ENCODE measurements at regions not wholly inside any gene's neighbourhood (a gene's known extent, or its start where the extent isn't known, plus 50 kb on each side); places are given as distances from the start of the nearest gene placed in this dataset.

DNA sequence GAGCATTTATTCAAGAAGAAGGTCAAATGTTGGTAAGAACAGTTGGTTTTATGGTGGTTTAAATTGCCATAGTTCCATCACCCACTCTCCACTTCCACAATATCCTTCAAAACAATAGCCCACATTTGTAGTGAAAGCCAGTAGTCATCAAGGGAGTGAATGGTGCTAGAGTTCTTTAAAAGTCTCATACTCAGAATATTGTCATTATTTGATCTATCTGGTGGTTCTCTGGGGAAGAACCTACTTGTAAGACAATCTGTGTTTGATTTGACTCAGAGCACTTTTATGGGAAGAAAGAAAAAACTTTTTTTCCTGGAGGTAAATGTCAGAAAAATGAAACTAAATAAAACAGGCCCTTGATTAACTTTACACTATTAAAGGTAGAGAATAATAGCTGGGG is 893.8 kb downstream of the QKI start:
- no peak for TF ChIP-seq RAD21 (conservative IDR thresholded peaks at IDR 0.05)
- no peak for TF ChIP-seq EZH2 (IDR thresholded peaks at IDR 0.05; ENCODE audit: borderline replicate concordance, insufficient read depth, low read length, poor library complexity, severe bottlenecking)
- TF ChIP-seq, protein P1, sequence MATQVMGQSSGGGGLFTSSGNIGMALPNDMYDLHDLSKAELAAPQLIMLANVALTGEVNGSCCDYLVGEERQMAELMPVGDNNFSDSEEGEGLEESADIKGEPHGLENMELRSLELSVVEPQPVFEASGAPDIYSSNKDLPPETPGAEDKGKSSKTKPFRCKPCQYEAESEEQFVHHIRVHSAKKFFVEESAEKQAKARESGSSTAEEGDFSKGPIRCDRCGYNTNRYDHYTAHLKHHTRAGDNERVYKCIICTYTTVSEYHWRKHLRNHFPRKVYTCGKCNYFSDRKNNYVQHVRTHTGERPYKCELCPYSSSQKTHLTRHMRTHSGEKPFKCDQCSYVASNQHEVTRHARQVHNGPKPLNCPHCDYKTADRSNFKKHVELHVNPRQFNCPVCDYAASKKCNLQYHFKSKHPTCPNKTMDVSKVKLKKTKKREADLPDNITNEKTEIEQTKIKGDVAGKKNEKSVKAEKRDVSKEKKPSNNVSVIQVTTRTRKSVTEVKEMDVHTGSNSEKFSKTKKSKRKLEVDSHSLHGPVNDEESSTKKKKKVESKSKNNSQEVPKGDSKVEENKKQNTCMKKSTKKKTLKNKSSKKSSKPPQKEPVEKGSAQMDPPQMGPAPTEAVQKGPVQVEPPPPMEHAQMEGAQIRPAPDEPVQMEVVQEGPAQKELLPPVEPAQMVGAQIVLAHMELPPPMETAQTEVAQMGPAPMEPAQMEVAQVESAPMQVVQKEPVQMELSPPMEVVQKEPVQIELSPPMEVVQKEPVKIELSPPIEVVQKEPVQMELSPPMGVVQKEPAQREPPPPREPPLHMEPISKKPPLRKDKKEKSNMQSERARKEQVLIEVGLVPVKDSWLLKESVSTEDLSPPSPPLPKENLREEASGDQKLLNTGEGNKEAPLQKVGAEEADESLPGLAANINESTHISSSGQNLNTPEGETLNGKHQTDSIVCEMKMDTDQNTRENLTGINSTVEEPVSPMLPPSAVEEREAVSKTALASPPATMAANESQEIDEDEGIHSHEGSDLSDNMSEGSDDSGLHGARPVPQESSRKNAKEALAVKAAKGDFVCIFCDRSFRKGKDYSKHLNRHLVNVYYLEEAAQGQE (IDR thresholded peaks at IDR 0.05; ENCODE audit: borderline replicate concordance) = no peak
- no peak for TF ChIP-seq EP300 (conservative IDR thresholded peaks at IDR 0.05; ENCODE audit: poor library complexity, severe bottlenecking)
- TF ChIP-seq, protein P2, sequence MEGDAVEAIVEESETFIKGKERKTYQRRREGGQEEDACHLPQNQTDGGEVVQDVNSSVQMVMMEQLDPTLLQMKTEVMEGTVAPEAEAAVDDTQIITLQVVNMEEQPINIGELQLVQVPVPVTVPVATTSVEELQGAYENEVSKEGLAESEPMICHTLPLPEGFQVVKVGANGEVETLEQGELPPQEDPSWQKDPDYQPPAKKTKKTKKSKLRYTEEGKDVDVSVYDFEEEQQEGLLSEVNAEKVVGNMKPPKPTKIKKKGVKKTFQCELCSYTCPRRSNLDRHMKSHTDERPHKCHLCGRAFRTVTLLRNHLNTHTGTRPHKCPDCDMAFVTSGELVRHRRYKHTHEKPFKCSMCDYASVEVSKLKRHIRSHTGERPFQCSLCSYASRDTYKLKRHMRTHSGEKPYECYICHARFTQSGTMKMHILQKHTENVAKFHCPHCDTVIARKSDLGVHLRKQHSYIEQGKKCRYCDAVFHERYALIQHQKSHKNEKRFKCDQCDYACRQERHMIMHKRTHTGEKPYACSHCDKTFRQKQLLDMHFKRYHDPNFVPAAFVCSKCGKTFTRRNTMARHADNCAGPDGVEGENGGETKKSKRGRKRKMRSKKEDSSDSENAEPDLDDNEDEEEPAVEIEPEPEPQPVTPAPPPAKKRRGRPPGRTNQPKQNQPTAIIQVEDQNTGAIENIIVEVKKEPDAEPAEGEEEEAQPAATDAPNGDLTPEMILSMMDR (IDR thresholded peaks at IDR 0.05; ENCODE audit: poor library complexity, severe bottlenecking) = no peak
- TF ChIP-seq POLR2AphosphoS5 (IDR thresholded peaks at IDR 0.05) = no peak
- no peak for TF ChIP-seq SMC3 (conservative IDR thresholded peaks at IDR 0.05; ENCODE audit: poor library complexity)
- no peak for TF ChIP-seq TAF1 (IDR thresholded peaks at IDR 0.05; ENCODE audit: low read depth)
- TF ChIP-seq MXI1 (conservative IDR thresholded peaks at IDR 0.05; ENCODE audit: poor library complexity, severe bottlenecking) = no peak
- Histone ChIP-seq H3K9me2 (ENCODE audit: insufficient read depth, low read length) (no peaks in the 10 kb centered on the region), H3K4me2 (ENCODE audit: low read length) (no peak overlapping the region), H3K4me3 (ENCODE audit: low read length) (no peak overlapping the region), H3K9me3 (ENCODE audit: low read length) (no peaks in the 10 kb centered on the region), H4K20me1 (ENCODE audit: insufficient read depth) (no peaks in the 10 kb centered on the region), H3K27ac (ENCODE audit: low read length) (no peak overlapping the region), H3K9ac (ENCODE audit: low read length) (no peak overlapping the region), H3F3A (ENCODE audit: insufficient read depth, low read length, poor library complexity, severe bottlenecking) (no peaks in the 10 kb centered on the region), H2AFZ (ENCODE audit: low read depth, low read length) (no peak overlapping the region), H3K27me3 (ENCODE audit: insufficient read depth, low read depth, low read length) (no peaks in the 10 kb centered on the region), H3K79me2 (replicated peaks; ENCODE audit: insufficient read depth, low read length) (no peaks in the 10 kb centered on the region), H3K36me3 (ENCODE audit: insufficient read depth, low read length) (no peaks in the 10 kb centered on the region)

DNA sequence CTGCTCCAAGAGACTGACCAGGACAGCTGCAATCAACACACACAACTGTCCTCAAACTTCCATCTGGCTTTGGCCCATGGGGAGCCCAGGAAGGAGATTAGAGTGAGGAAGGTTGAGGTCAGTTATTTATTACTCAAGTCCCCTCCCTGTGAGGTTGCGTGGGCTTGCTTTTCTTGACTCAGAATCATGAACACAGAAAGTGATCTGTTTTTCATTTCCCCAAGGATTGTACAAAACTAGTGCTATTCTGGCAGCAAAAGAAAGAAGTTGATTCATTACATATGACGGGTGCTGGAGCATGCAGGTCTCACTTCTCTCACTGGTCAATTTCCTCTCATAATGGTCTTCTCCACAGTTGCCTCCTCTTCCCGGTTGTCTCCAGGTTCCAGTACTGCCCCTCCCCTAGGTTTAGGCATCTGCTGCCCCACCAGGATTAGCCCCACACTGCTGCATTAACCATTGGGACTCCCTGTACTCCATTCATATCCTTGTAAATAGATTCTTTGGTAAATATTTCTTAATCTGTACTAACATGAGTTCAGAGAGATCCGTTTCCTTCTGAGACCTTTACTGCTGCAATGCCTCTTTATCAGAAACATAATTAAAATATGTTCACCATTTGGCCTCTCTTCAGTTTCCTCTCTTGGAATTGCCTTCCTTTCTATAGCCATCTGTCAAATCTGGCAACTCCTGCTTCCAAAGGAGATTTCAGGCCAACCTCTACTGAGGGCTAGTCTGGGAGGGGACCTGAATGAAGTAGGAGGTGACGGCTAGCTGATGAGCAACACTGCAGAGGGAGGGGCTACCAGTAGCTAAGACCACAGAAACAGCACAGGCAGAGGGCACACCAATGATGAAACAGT is 888.8 kb downstream of the QKI start:
- Histone ChIP-seq H3K27ac (ENCODE audit: low read length) (no peak overlapping the region), H3K79me2 (replicated peaks; ENCODE audit: insufficient read depth, low read length) (no peaks in the 10 kb centered on the region), H2AFZ (ENCODE audit: low read depth, low read length) (no peak overlapping the region), H3K36me3 (ENCODE audit: insufficient read depth, low read length) (no peaks in the 10 kb centered on the region), H3K4me3 (ENCODE audit: low read length) (no peak overlapping the region), H4K20me1 (ENCODE audit: insufficient read depth) (no peaks in the 10 kb centered on the region), H3K4me2 (ENCODE audit: low read length) (no peak overlapping the region), H3K9me2 (ENCODE audit: insufficient read depth, low read length) (no peaks in the 10 kb centered on the region), H3F3A (ENCODE audit: insufficient read depth, low read length, poor library complexity, severe bottlenecking) (no peaks in the 10 kb centered on the region), H3K9ac (ENCODE audit: low read length) (no peak overlapping the region), H3K27me3 (ENCODE audit: insufficient read depth, low read depth, low read length) (no peaks in the 10 kb centered on the region), H3K9me3 (ENCODE audit: low read length) (no peaks in the 10 kb centered on the region)
- TF ChIP-seq, protein P1 (IDR thresholded peaks at IDR 0.05; ENCODE audit: borderline replicate concordance) = no peak
- TF ChIP-seq EP300 (conservative IDR thresholded peaks at IDR 0.05; ENCODE audit: poor library complexity, severe bottlenecking) = no peak
- TF ChIP-seq MXI1 (conservative IDR thresholded peaks at IDR 0.05; ENCODE audit: poor library complexity, severe bottlenecking) = no peak
- no peak for TF ChIP-seq EZH2 (IDR thresholded peaks at IDR 0.05; ENCODE audit: borderline replicate concordance, insufficient read depth, low read length, poor library complexity, severe bottlenecking)
- no peak for TF ChIP-seq SMC3 (conservative IDR thresholded peaks at IDR 0.05; ENCODE audit: poor library complexity)
- TF ChIP-seq TAF1 (IDR thresholded peaks at IDR 0.05; ENCODE audit: low read depth) = no peak
- no peak for TF ChIP-seq POLR2AphosphoS5 (IDR thresholded peaks at IDR 0.05)
- no peak for TF ChIP-seq RAD21 (conservative IDR thresholded peaks at IDR 0.05)
- TF ChIP-seq, protein P2 (IDR thresholded peaks at IDR 0.05; ENCODE audit: poor library complexity, severe bottlenecking) = no peak

All from neural cell (in vitro differentiated cells).